ENCODE measurements at regions not wholly inside any gene's neighbourhood (a gene's known extent, or its start where the extent isn't known, plus 50 kb on each side); places are given as distances from the start of the nearest gene placed in this dataset.

DNA sequence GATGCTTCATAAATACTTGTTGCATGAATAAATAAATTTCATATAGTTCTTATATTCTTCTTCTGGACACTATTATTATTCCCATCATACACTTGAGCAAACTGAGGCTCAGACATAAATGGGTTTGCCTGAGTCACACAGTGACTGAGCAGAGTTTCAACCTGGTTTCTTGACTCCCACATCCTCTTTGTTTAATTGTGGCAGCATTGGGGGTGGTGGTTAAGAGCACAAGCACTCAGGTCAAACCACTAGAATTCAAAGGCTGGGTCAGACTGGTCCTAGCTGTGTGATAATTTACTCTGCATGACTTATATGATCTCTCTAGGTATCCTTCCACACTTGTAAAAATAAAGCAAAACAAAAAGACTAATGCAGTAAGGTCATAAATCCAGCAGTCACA is 274.9 kb upstream of the SRRM4 start:
- ATAC-seq: no peak
- Histone ChIP-seq H3K4me1 (replicated peaks in 1 of 2; ENCODE audit: control insufficient read depth in 2 of 2, insufficient read depth in 2 of 2, low read length in 2 of 2) (no peaks in the 10 kb centered on the region), H3K9me3 (replicated peaks; ENCODE audit: control insufficient read depth, insufficient read depth, low read depth, low read length) (no peaks in the 10 kb centered on the region), H4K20me1 (replicated peaks; ENCODE audit: control insufficient read depth, insufficient read depth, low read length) (no peaks in the 10 kb centered on the region), H3K27ac (ENCODE audit: extremely low read depth, low read depth, low read length) (no peak overlapping the region), H3K27me3 (ENCODE audit: control insufficient read depth in 2 of 2, insufficient read depth in 2 of 2, low read length in 2 of 2) (no peaks in the 10 kb centered on the region), H3K4me3 (no peak overlapping the region), H3K79me2 (ENCODE audit: control insufficient read depth, insufficient read depth, low read length) (no peaks in the 10 kb centered on the region), H2AFZ (ENCODE audit: low read depth, low read length) (no peak overlapping the region), H3K4me2 (ENCODE audit: insufficient read depth, low read length) (no peak overlapping the region), H3K36me3 (ENCODE audit: control insufficient read depth, insufficient read depth, low read length) (no peaks in the 10 kb centered on the region), H3K9ac (ENCODE audit: insufficient read depth in 1 of 2, low read depth in 2 of 2, low read length in 2 of 2) (no peak overlapping the region), H3K9me1 (ENCODE audit: control insufficient read depth, insufficient read depth, low read length) (no peaks in the 10 kb centered on the region)
- no TSS peak for BruUV-seq (replicated peaks)
- intact Hi-C loops (cut with micrococcal nuclease): no loop called here
- DNase-seq (ENCODE audit: extremely low read depth in 1 of 4, low spot score in 3 of 4): no peak
- no peak for TF ChIP-seq ZBTB1 (CRISPR knock-in tag; IDR thresholded peaks at IDR 0.05; ENCODE audit: borderline replicate concordance, low read depth)
- no peak for TF ChIP-seq ZNF589 (CRISPR knock-in tag; IDR thresholded peaks at IDR 0.05; ENCODE audit: low read depth)
- TF ChIP-seq NBN (IDR thresholded peaks at IDR 0.05; ENCODE audit: low read depth): no peak
- TF ChIP-seq, protein P1, sequence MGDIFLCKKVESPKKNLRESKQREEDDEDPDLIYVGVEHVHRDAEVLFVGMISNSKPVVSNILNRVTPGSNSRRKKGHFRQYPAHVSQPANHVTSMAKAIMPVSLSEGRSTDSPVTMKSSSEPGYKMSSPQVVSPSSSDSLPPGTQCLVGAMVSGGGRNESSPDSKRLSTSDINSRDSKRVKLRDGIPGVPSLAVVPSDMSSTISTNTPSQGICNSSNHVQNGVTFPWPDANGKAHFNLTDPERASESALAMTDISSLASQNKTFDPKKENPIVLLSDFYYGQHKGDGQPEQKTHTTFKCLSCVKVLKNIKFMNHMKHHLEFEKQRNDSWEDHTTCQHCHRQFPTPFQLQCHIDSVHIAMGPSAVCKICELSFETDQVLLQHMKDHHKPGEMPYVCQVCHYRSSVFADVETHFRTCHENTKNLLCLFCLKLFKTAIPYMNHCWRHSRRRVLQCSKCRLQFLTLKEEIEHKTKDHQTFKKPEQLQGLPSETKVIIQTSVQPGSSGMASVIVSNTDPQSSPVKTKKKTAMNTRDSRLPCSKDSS (IDR thresholded peaks at IDR 0.05; ENCODE audit: low read depth, partially characterized antibody): no peak
- no peak for TF ChIP-seq HSF4 (CRISPR knock-in tag; IDR thresholded peaks at IDR 0.05; ENCODE audit: borderline replicate concordance)
- TF ChIP-seq HNRNPUL1 (IDR thresholded peaks at IDR 0.05; ENCODE audit: low read length): no peak
- no peak for TF ChIP-seq U2AF1 (optimal IDR thresholded peaks at IDR 0.05; ENCODE audit: low read depth, low read length)
- TF ChIP-seq STAG1 (CRISPR knock-in tag; IDR thresholded peaks at IDR 0.05; ENCODE audit: borderline replicate concordance): no peak
- TF ChIP-seq, protein P2, sequence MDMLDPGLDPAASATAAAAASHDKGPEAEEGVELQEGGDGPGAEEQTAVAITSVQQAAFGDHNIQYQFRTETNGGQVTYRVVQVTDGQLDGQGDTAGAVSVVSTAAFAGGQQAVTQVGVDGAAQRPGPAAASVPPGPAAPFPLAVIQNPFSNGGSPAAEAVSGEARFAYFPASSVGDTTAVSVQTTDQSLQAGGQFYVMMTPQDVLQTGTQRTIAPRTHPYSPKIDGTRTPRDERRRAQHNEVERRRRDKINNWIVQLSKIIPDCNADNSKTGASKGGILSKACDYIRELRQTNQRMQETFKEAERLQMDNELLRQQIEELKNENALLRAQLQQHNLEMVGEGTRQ (CRISPR knock-in tag; IDR thresholded peaks at IDR 0.05): no peak
- TF ChIP-seq NONO (IDR thresholded peaks at IDR 0.05; ENCODE audit: low read depth in 2 of 2, low read length in 1 of 2): no peak
- no peak for TF ChIP-seq YBX1 (IDR thresholded peaks at IDR 0.05)
- TF ChIP-seq NUFIP1 (IDR thresholded peaks at IDR 0.05; ENCODE audit: partially characterized antibody): no peak
- CTCF ChIA-PET (ENCODE audit: low intra/inter-chr PET ratio): no interaction called here
- POLR2A ChIA-PET: no interaction called here
- no peak for FAIRE-seq
- in situ Hi-C loops (cut with MboI): no loop called here
